ENCODE measurements at regions not wholly inside any gene's neighbourhood (a gene's known extent, or its start where the extent isn't known, plus 50 kb on each side); places are given as distances from the start of the nearest gene placed in this dataset.

DNA sequence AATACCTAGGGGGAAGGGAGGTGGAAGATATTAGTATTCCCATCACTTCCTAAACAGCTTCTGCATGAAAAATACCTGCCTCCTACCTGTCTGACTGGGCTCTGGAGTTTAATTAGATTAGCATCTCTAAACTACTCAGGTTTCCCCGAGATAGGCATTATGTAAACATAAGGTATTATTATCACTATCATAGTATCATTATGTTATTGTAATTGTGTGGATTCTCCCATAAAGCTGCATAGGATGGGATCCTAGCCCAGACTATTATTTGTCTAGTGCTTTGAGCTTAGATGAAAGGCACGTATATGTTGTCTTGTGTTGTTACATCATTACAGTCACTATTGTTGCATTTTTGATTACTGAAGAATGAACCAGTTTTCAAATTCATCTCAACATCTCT lies 115.2 kb upstream of the SOX21 start:
- Histone ChIP-seq H3K9me3 (no peaks in the 10 kb centered on the region), H3K4me3 (ENCODE audit: low read depth, low read length) (no peak overlapping the region), H3K36me3 (no peaks in the 10 kb centered on the region), H3K4me1 (no peaks in the 10 kb centered on the region), H3K27me3 (peaks cover 41% of the 10 kb centered on the region)
- DNase-seq: no peak
- TF ChIP-seq, protein P1, sequence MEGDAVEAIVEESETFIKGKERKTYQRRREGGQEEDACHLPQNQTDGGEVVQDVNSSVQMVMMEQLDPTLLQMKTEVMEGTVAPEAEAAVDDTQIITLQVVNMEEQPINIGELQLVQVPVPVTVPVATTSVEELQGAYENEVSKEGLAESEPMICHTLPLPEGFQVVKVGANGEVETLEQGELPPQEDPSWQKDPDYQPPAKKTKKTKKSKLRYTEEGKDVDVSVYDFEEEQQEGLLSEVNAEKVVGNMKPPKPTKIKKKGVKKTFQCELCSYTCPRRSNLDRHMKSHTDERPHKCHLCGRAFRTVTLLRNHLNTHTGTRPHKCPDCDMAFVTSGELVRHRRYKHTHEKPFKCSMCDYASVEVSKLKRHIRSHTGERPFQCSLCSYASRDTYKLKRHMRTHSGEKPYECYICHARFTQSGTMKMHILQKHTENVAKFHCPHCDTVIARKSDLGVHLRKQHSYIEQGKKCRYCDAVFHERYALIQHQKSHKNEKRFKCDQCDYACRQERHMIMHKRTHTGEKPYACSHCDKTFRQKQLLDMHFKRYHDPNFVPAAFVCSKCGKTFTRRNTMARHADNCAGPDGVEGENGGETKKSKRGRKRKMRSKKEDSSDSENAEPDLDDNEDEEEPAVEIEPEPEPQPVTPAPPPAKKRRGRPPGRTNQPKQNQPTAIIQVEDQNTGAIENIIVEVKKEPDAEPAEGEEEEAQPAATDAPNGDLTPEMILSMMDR (IDR thresholded peaks at IDR 0.05; ENCODE audit: low read depth, low read length): no peak

DNA sequence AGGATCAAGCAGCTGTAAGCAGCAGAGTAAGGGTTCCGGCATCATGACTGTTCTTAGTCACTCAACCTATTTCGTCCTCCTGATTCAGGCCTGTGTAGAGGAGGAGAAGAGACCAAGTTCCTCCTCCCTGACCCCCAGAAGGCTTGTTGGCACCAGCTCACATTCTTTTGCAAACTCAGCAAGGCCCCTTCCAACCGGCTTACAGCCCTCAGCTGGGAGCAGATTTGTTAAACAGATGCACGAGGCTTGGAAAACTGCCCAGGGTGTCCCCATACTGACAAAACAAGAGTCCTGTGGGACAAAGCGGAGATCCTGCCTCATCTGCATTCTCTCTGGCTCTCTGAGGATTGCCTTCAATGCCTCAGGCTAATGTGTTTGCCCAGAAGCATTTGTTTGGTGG lies 113.2 kb upstream of the SOX21 start:
- Histone ChIP-seq H3K27me3 (peaks cover 29% of the 10 kb centered on the region), H3K4me3 (ENCODE audit: low read depth, low read length) (no peak overlapping the region), H3K36me3 (no peaks in the 10 kb centered on the region), H3K4me1 (no peaks in the 10 kb centered on the region), H3K9me3 (no peaks in the 10 kb centered on the region)
- TF ChIP-seq, protein P1 (IDR thresholded peaks at IDR 0.05; ENCODE audit: low read depth, low read length): no peak
- no peak for DNase-seq

DNA sequence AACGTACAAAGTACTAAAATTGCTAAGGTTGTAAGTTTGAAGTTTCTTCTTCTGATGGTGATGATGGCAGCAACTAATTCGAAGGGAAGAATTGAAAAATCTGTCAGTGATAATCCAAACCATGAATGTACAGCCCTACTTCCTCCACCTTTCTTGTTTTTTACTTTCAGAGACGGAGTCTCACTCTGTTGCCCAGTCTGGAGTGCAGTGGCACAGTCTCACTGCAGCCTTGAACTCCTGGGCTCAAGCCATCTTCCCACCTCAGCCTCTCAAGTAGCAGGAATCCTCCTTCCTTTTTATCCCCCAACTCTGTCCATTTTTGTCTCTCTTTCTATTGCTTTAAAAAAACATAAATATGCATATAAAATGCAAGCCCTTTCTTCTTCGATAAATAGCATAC lies 112.3 kb upstream of the SOX21 start:
- no peak overlapping the region for H3K4me3 ChIP-seq (ENCODE audit: low read depth, low read length)
- peaks cover 20% of the 10 kb centered on the region for H3K27me3 ChIP-seq
- H3K4me1 ChIP-seq: no peaks in the 10 kb centered on the region
- no peaks in the 10 kb centered on the region for H3K36me3 ChIP-seq
- DNase-seq: no peak
- no peaks in the 10 kb centered on the region for H3K9me3 ChIP-seq
- TF ChIP-seq, protein P1 (IDR thresholded peaks at IDR 0.05; ENCODE audit: low read depth, low read length): no peak

DNA sequence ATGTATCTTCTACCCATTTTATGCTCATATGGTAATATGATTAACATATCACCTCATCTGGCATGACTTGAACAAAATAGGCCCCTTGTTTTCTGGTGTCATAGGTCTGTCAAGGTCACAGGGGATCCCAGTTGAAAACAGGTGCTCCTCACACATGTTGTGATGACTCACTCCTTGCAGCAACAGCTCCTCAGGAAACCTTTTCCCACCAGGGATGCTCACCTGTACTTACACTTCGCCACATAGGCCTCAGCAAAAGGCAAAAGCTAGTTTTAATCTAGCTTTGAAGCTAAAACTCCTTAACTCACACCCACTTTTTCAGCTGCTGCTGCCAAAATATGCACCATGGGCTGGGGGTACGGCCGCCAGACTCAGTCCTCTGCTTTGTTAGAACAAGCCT lies 110.0 kb upstream of the SOX21 start:
- no peaks in the 10 kb centered on the region for H3K36me3 ChIP-seq
- no peak overlapping the region for H3K4me3 ChIP-seq (ENCODE audit: low read depth, low read length)
- no peak for DNase-seq
- 0 out of 2 replicates have a peak, but pooled peaks cover 6% of the 10 kb centered on the region for H3K27me3 ChIP-seq
- H3K9me3 ChIP-seq: no peaks in the 10 kb centered on the region
- H3K4me1 ChIP-seq: no peaks in the 10 kb centered on the region
- TF ChIP-seq, protein P1 (IDR thresholded peaks at IDR 0.05; ENCODE audit: low read depth, low read length): no peak

DNA sequence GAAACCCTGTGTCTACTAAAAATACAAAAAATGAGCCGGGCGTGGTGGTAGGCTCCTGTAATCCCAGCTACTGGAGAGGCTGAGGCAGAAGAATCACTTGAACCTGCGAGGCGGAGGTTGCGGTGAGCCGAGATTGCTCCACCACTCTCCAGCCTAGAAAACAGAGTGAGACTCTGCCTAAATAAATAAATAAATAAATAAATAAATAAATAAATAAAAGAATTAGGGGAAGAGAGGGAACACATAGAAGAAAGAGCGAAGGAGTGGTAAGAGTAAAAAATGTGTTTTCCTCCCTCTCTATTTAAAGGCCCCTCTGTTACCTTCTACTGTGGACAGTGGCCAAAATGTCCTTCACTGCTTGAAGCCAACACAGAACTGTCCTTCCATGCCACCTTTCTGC lies 103.9 kb upstream of the SOX21 start:
- Histone ChIP-seq H3K36me3 (no peaks in the 10 kb centered on the region), H3K4me1 (no peaks in the 10 kb centered on the region), H3K9me3 (no peaks in the 10 kb centered on the region), H3K4me3 (ENCODE audit: low read depth, low read length) (no peak overlapping the region), H3K27me3 (peaks cover 20% of the 10 kb centered on the region; the same call in 1 of the 2 replicates)
- no peak for DNase-seq
- TF ChIP-seq, protein P1 (IDR thresholded peaks at IDR 0.05; ENCODE audit: low read depth, low read length): no peak

DNA sequence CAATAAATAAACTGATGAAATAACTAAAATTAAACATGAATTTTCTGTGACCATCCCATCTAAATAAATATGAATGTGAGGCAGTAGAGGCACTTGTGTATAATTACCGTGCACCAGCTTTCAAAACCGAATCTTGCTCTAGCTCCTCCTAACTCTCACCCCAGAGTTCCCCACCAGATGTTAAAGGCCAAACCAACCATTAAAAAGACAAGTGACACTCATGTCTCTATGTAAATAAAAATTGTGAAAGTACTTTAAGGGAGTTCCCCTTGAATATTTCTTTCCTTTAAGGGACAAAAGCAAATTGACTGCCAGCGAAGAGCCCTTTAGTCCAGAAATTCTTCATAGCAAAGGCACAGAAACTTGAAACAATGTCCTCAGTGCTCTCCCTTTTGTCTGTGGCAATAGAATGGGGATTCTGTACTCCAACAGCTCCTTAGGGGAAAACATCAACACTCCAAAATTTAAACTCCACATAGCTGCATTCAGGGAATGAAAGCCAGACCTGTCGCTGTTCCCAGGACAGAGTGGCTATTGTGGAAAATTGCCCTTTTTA lies 101.7 kb upstream of the SOX21 start:
- Histone ChIP-seq H3K36me3 (no peaks in the 10 kb centered on the region), H3K9me3 (no peaks in the 10 kb centered on the region), H3K27me3 (peaks cover 20% of the 10 kb centered on the region; the same call in 1 of the 2 replicates), H3K4me3 (ENCODE audit: low read depth, low read length) (no peak overlapping the region), H3K4me1 (no peaks in the 10 kb centered on the region)
- TF ChIP-seq, protein P1 (IDR thresholded peaks at IDR 0.05; ENCODE audit: low read depth, low read length): no peak
- no peak for DNase-seq

Measured in BE2C (cell line).